ENCODE measurements at regions not wholly inside any gene's neighbourhood (a gene's known extent, or its start where the extent isn't known, plus 50 kb on each side); places are given as distances from the start of the nearest gene placed in this dataset.

DNA sequence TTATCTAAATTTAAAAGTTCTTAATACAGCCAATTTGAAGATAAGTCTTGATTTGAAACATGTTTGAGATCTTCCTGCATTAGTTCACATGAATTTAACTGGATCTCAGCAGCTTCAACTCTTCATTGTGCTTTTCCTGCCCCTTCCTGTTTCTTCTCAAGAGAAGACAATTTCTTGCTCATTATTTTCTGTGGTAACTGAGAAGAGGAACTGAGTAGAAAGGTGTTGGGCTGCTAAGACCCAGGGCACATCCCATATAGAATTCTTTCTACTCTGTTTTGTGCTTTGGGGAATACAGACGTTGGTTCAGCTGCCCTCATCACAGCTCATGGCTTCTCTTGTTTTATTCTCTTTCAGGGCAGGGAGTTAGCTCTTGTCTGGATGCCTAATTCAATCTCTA is 110.2 kb downstream of the SNAPC1 start:
- intact Hi-C loops (cut with DNase I) = no loop called here
- Histone ChIP-seq H3K9me3 (no peaks in the 10 kb centered on the region), H3K27ac (no peak overlapping the region), H3K27me3 (no peaks in the 10 kb centered on the region), H3K4me1 (no peaks in the 10 kb centered on the region), H3K36me3 (no peaks in the 10 kb centered on the region), H3K4me3 (no peak overlapping the region)
- ATAC-seq (no peak), DNase-seq (no peak)
- no peak for TF ChIP-seq POLR2A (IDR thresholded peaks at IDR 0.05)
- TF ChIP-seq, protein P1, sequence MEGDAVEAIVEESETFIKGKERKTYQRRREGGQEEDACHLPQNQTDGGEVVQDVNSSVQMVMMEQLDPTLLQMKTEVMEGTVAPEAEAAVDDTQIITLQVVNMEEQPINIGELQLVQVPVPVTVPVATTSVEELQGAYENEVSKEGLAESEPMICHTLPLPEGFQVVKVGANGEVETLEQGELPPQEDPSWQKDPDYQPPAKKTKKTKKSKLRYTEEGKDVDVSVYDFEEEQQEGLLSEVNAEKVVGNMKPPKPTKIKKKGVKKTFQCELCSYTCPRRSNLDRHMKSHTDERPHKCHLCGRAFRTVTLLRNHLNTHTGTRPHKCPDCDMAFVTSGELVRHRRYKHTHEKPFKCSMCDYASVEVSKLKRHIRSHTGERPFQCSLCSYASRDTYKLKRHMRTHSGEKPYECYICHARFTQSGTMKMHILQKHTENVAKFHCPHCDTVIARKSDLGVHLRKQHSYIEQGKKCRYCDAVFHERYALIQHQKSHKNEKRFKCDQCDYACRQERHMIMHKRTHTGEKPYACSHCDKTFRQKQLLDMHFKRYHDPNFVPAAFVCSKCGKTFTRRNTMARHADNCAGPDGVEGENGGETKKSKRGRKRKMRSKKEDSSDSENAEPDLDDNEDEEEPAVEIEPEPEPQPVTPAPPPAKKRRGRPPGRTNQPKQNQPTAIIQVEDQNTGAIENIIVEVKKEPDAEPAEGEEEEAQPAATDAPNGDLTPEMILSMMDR (IDR thresholded peaks at IDR 0.05) = no peak
- 14% methylated on average over 1 of the region's 1 CpG for WGBS (ENCODE audit: insufficient coverage, low coverage, low lambda C conversion rate, missing lambda C conversion rate)

DNA sequence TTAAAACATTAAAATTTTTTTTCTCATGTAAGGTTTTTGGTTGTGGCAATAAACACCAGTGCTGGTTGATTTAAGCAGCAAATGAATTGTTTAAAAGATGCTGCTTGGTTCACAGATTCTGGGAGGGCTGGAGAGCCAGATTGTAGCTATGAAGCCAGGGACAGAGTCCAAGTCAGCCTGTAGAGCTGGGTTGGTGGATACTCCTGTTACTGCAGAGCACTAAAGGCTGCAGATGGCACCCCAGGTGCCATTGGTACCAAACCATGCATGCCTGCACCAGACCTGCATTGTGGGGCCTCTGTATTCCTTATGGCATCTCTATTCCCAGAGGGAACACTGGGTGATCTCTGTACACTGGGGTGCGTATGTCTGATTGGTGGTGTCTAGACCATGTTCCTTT is 113.3 kb downstream of the SNAPC1 start:
- Histone ChIP-seq H3K4me1 (no peaks in the 10 kb centered on the region), H3K27me3 (no peaks in the 10 kb centered on the region), H3K4me3 (no peak overlapping the region), H3K27ac (no peak overlapping the region), H3K9me3 (no peaks in the 10 kb centered on the region), H3K36me3 (no peaks in the 10 kb centered on the region)
- intact Hi-C loops (cut with DNase I) = no loop called here
- 100% methylated on average over 1 of the region's 1 CpG for WGBS (ENCODE audit: insufficient coverage, low coverage, low lambda C conversion rate, missing lambda C conversion rate)
- DNase-seq (no peak), ATAC-seq (no peak)
- TF ChIP-seq, protein P1 (IDR thresholded peaks at IDR 0.05) = no peak
- TF ChIP-seq POLR2A (IDR thresholded peaks at IDR 0.05) = no peak

DNA sequence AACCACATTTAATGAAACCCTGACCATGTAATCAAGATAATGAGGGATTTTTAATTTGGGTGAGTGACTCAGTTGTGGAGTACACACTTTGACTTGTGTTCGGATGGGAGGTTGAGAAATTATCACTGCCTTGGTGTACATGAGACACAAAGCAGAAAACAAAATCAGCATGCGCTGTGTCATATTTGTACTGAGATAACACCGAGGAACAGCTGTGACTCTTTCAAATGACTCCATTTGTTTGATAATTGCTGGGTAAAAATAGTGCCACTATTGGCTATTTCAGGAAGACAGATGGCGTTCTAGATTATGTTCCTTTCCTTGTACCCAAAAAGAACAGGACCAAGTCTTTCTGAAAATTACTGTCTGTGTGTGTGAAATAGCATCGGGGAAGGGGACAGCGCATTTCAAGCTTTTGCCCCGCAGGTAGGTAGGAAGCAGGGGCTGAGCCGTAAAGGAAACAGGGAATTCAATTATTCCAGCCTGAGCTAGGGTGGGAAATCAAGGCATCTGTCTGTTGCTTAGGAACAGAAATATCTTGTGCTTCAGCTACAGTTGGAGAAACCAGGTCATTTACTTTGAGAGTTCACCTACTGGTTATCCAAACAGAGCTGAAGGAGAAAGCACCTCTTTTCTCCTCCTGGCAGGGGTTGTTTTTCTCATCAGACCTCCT is 114.3 kb downstream of the SNAPC1 start:
- no peak overlapping the region for H3K27ac ChIP-seq
- H3K27me3 ChIP-seq = no peaks in the 10 kb centered on the region
- ATAC-seq (no peak), DNase-seq (no peak)
- H3K4me3 ChIP-seq = no peak overlapping the region
- TF ChIP-seq, protein P1 (IDR thresholded peaks at IDR 0.05) = no peak
- TF ChIP-seq POLR2A (IDR thresholded peaks at IDR 0.05) = no peak
- H3K4me1 ChIP-seq = no peaks in the 10 kb centered on the region
- H3K9me3 ChIP-seq = no peaks in the 10 kb centered on the region
- WGBS (ENCODE audit: insufficient coverage, low coverage, low lambda C conversion rate, missing lambda C conversion rate) = 34% methylated on average over 8 of the region's 8 CpGs
- no peaks in the 10 kb centered on the region for H3K36me3 ChIP-seq
- intact Hi-C loops (cut with DNase I) = no loop called here

DNA sequence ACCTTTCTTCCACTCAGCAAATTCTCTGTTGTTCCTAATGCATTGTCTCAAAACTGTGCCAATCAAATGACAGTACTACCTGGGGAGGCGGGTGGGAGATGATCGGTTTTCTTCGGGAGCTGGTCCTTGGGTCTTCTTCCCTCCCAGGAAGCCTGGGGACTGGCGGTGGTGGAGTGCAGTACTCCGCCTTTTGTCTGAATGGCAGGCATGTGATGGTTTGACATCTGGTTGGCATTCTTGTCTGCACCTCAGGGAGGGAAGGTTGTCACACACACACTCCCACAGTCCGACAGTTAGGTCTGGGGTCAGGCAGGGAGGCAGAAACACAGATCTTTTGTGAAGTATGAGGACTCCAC is 114.8 kb downstream of the SNAPC1 start:
- Histone ChIP-seq H3K27ac (no peak overlapping the region), H3K4me3 (no peak overlapping the region), H3K27me3 (no peaks in the 10 kb centered on the region), H3K36me3 (no peaks in the 10 kb centered on the region), H3K4me1 (no peaks in the 10 kb centered on the region), H3K9me3 (no peaks in the 10 kb centered on the region)
- intact Hi-C loops (cut with DNase I) = no loop called here
- no peak for TF ChIP-seq POLR2A (IDR thresholded peaks at IDR 0.05)
- TF ChIP-seq, protein P1 (IDR thresholded peaks at IDR 0.05) = no peak
- WGBS (ENCODE audit: insufficient coverage, low coverage, low lambda C conversion rate, missing lambda C conversion rate) = 73% methylated on average over 4 of the region's 6 CpGs
- DNase-seq (no peak), ATAC-seq (no peak)

DNA sequence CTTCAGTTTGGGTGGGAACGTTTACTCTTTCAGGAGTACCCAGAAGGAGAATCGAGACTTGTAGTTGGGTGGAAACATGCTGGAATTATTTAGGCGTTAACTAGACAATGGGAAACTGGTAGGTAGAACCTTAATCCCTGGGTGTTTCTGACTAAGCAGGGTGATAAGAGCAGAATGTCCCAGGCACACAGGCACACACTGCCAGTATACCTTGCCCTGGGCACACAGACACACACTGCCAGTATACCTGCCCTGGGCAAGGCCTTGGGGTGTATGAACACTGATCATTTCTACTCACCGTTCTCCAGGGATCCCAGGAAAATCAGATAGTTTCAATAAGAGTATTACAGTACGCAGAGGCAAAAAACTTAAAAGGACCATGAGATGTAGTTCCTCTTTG is 115.5 kb downstream of the SNAPC1 start:
- H3K4me1 ChIP-seq = no peaks in the 10 kb centered on the region
- 56% methylated on average over 4 of the region's 5 CpGs for WGBS (ENCODE audit: insufficient coverage, low coverage, low lambda C conversion rate, missing lambda C conversion rate)
- no peaks in the 10 kb centered on the region for H3K9me3 ChIP-seq
- no peaks in the 10 kb centered on the region for H3K36me3 ChIP-seq
- intact Hi-C loops (cut with DNase I) = no loop called here
- H3K27ac ChIP-seq = no peak overlapping the region
- ATAC-seq (no peak), DNase-seq (no peak)
- H3K27me3 ChIP-seq = no peaks in the 10 kb centered on the region
- no peak for TF ChIP-seq POLR2A (IDR thresholded peaks at IDR 0.05)
- TF ChIP-seq, protein P1 (IDR thresholded peaks at IDR 0.05) = no peak
- H3K4me3 ChIP-seq = no peak overlapping the region
